CD4-positive, alpha-beta T cell treated with Interleukin-21 for 1 hour (primary cell): ENCODE measurements at regions not wholly inside any gene's neighbourhood (a gene's known extent, or its start where the extent isn't known, plus 50 kb on each side); places are given as distances from the start of the nearest gene placed in this dataset.

Experiments used
- DNase-seq: peaks from one replicate; pipeline ENCODE4 v3.0.0-alpha.2; 2020

DNA sequence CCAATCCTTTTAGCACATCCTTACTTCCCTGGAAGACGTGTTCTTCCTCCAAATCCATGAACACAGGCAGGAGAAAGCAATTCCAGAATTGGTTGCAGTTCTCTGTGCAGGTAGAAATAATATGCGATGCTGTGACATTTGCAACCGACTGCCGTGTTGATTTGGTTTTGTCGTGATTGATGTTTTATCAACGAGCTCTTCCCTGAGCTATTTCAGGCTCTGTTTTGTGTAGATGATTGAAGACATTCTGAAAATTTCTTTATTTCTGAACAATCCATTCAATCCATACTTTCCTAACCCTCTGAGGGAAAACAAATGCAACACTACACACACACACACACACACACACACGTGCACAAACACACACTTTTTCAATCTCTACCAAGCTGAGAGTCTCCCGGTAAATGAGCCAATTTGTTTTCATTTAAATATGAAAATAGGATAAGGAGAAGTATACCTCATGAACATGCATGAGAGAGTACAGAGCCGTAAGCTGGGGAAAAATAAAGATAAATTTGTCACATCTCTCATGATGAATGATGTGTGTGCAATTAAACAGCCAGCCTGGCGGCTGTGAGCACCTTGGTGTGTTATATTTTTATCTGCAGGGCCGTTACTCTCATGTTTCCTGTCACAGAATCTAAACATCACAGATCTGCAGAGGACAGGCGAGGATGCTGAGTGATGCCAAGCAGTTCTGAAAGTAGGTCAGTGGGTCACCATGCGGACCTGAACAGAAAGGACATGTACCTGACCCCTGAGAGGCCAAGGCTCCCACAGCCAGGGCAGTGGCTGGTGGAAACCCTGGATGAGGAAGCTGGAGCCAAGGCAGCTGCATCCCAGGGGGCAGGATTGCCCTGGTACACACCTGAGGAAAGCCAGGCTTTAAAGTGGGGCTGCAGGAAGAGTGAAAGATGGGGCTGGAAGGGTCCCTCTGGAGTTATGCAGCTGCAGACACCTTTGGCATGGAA lies 64.8 kb downstream of the PDCL3 start:
- no peak for DNase-seq

DNA sequence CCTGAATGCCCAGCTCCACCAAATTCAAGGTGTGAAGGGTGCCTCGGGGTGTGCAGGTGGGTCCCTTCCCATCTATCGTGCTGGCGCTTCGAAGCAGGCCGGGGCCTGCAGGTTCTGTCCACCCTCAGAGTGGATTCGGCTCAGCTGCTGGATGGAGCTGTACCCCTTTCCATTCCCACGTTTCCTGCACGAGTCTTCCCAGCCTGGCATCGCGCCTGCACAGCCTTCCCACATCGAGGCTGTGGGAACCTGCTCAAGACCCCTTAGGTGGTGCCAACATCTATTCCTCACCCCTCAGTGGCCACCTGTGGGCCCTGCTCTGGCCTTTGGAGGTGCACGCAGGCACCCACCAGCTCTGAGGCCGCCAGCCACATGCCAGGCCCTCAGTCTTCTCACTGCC lies 65.7 kb downstream of the PDCL3 start:
- DNase-seq, result no peak

DNA sequence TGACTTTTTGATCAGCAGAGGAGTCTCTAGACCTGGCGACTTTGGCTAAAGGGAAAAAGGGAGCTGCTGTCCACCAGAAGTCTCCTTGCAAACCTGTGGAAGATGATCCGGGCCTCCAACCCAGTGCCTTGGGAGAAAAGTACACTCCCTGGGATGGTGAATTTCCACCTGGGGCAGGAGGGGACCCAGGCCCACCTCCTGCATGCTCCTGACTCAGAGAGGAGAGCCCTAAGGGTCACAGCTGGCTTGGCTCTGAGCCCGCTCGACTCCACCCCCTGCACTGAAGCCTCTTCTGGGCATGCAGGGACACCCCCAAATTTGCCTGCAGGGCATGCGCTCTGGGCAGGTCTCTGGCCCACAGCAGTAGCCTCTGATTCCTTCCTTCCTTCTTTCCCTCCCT lies 66.5 kb downstream of the PDCL3 start:
- DNase-seq, result no peak

GRCh38 chr2:100630473-100630977 lies 67.7 kb downstream of the PDCL3 start:
- DNase-seq, result no peak

- no peak for DNase-seq
Observed at GRCh38 chr2:100632037-100632436, 69.2 kb downstream of the PDCL3 start.

- no peak for DNase-seq
Observed at GRCh38 chr2:100632759-100633158, 70.0 kb downstream of the PDCL3 start.

- DNase-seq, result no peak
Observed at GRCh38 chr2:100639588-100640390, 77.0 kb downstream of the PDCL3 start.

DNA sequence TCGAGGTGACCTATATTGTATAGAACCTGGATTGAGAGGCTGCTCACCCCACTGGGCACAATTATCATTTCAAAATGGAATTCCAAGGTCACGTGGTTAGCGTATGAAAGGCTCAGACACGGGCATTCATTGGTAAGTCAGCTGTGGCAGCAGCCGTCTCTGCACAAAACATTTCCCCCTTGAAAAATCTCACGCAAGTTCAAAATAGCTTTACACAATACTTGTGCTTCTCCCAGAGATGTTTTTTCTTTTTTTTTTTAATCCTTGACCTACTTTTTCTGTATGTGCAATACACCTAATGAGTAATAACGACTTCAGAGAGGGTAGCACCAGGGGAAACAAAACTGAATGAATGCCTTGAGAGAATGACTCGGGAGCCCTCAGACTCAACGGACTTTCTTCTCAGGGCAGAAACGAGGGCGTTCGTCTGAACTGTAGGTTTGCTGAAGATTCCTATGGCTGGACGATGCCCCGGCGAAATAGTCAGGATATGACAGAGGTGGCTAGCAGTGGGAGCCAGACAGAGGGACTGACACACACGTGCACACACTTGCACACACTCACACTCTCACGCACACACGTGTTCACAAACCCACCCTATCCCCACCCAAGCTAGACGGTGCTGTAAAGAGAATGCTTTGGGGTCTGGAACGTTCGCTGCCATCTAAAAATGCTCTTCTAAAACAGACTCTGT lies 77.8 kb downstream of the PDCL3 start:
- no peak for DNase-seq

- DNase-seq, result no peak
Observed at GRCh38 chr2:100641125-100641435, 78.3 kb downstream of the PDCL3 start.

DNA sequence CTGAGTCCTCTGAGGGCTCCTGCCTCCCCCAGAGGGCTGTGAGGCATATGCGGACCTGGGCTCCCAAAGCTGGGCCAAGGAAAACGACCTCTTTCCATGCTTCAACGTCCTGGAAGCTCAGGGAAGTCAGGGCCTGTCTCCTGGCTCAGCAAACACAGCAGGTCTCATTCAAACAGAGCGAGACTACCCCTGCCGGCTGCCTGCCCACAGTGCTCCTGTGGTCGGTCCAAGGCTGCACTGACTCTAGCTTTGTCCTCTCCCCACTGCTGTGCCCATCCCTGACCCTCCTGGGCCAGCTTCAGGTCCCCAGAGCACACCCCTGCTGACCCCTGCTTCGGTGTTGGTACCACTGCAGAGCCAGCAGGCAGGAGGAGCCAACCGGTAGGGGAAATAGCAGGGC lies 79.6 kb downstream of the PDCL3 start:
- DNase-seq, result no peak

DNA sequence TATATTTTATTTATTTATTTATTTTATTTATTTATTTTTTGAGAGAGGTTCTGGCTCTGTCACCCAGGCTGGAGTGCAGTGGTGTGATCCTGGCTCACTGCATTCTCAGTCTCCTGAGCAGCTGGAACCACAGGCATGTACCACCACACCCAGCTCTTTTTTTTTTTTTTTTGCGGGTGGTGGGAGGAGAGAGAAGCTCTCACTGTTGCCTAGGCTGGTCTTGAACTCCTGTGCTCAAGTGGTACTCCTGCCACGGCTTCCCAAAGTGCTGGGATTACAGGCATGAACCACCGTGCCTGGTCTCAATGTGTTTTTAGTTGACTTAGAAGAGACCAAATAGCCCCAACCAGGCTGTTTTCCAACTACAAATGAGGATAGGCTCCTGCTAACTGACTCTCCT lies 80.7 kb downstream of the PDCL3 start:
- no peak for DNase-seq

- peak; percentile 72 for DNase-seq
Observed at GRCh38 chr2:100643906-100644501, 81.2 kb downstream of the PDCL3 start.

- no peak for DNase-seq
Observed at GRCh38 chr2:100645695-100646429, 83.1 kb downstream of the PDCL3 start.

GRCh38 chr2:100647709-100648108 lies 84.9 kb downstream of the PDCL3 start:
- no peak for DNase-seq

GRCh38 chr2:100650151-100650550 lies 87.4 kb downstream of the PDCL3 start:
- no peak for DNase-seq

GRCh38 chr2:100653449-100654035 lies 90.7 kb downstream of the PDCL3 start:
- peak; percentile 12 for DNase-seq

DNA sequence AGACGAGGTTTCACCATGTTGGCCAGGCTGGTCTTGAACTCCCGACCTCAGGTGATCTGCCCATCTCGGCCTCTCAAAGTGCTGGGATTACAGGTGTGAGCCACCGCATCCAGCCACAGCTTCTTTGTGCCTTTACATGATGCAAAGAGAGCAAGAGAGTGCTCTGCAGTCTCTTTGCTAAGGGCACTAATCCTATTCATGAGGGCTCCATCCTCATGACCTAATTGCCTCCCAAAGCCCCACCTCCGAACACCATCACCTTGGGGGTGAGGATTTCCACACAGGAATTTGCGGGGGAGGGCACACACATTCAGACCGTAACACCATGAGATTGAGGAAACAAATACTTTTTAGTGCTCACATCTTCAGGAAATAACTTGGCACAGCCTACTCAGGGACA lies 91.8 kb downstream of the PDCL3 start:
- DNase-seq, result no peak

GRCh38 chr2:100655446-100655845 lies 92.7 kb downstream of the PDCL3 start:
- DNase-seq, result no peak

GRCh38 chr2:100655936-100656534 lies 93.2 kb downstream of the PDCL3 start:
- no peak for DNase-seq

- no peak for DNase-seq
Observed at GRCh38 chr2:100658017-100658416, 95.2 kb downstream of the PDCL3 start.

- no peak for DNase-seq
Observed at GRCh38 chr2:100660851-100661584, 98.2 kb downstream of the PDCL3 start.
